Natural killer cell (primary cell): ENCODE measurements at regions not wholly inside any gene's neighbourhood (a gene's known extent, or its start where the extent isn't known, plus 50 kb on each side); places are given as distances from the start of the nearest gene placed in this dataset.

ENCODE experiments used
- ATAC-seq, 3 donors: fragments of 150-1000 bp in 2 of 3; fragments of 200-7000 bp in 1 of 3; cut with Tn5 transposase; 1 replicate in 1 of 3; 2 replicates in 2 of 3; pipeline ENCODE4 v1.10.0; 2021; ENCODE audit warnings: mild to moderate bottlenecking in 2 of 3, moderate library complexity in 2 of 3
- DNase-seq, 2 donors: peaks; one replicate each; pipeline versions ENCODE4 v3.0.0 to v3.0.0-alpha.2; 2013 to 2021; ENCODE audit warnings: mixed read lengths in 1 of 2
- H3K27ac ChIP-seq: one replicate; pipeline ENCODE4 v1.5.1; 2013; ENCODE audit warnings: mild to moderate bottlenecking, low read length
- H3K27me3 ChIP-seq: one replicate; pipeline ENCODE4 v1.6.1; 2013; ENCODE audit warnings: low read length; ENCODE audit not compliant: control insufficient read depth, insufficient read depth
- H3K36me3 ChIP-seq: one replicate; pipeline ENCODE4 v1.6.1; 2013; ENCODE audit warnings: low read length; ENCODE audit not compliant: control insufficient read depth, insufficient read depth
- H3K4me1 ChIP-seq: one replicate; pipeline ENCODE4 v1.6.1; 2013; ENCODE audit warnings: low read length; ENCODE audit not compliant: control insufficient read depth, insufficient read depth
- H3K4me3 ChIP-seq: one replicate; pipeline ENCODE4 v1.5.1; 2013; ENCODE audit warnings: low read length
- H3K9me3 ChIP-seq: one replicate; pipeline ENCODE4 v1.6.1; 2013; ENCODE audit warnings: low read length; ENCODE audit not compliant: control insufficient read depth, insufficient read depth
- H3K27ac Mint-ChIP-seq, 2 donors: one replicate each; pipeline ENCODE4 v1.8.0; 2022; ENCODE audit warnings: mild to moderate bottlenecking in 2 of 2, mixed read lengths in 2 of 2, moderate library complexity in 1 of 2
- H3K27me3 Mint-ChIP-seq, 2 donors: one replicate each; pipeline ENCODE4 v1.8.0; 2022; ENCODE audit warnings: low read depth in 2 of 2, mixed read lengths in 2 of 2
- H3K36me3 Mint-ChIP-seq: one replicate; pipeline ENCODE4 v1.8.0; 2022; ENCODE audit warnings: mixed read lengths
- H3K4me1 Mint-ChIP-seq, 2 donors: one replicate each; pipeline ENCODE4 v1.8.0; 2022; ENCODE audit warnings: mixed read lengths in 2 of 2
- H3K4me3 Mint-ChIP-seq: one replicate; pipeline ENCODE4 v1.8.0; 2022; ENCODE audit warnings: mild to moderate bottlenecking, moderate library complexity, mixed read lengths
- H3K9me3 Mint-ChIP-seq, 2 donors: one replicate each; pipeline ENCODE4 v1.8.0; 2022; ENCODE audit warnings: mixed read lengths in 2 of 2
- WGBS: methylation state at CpG from one replicate; pipeline ENCODE4 v1.1.7; 2013; ENCODE audit warnings: missing lambda C conversion rate; ENCODE audit not compliant: insufficient coverage; 5-methylcytosine and 5-hydroxymethylcytosine counted together
- intact Hi-C: fragments of 100-400 bp; cut with micrococcal nuclease; formaldehyde crosslinking; loops from one replicate; pipeline ENCODE4 v1.14.2; 2022
- TF ChIP-seq, protein P1 (sequence below): fragments of 200-600 bp; IDR thresholded peaks from one replicate; pipeline ENCODE4 v1.8.0; 2022; ENCODE audit warnings: antibody characterized with exemption

DNA sequence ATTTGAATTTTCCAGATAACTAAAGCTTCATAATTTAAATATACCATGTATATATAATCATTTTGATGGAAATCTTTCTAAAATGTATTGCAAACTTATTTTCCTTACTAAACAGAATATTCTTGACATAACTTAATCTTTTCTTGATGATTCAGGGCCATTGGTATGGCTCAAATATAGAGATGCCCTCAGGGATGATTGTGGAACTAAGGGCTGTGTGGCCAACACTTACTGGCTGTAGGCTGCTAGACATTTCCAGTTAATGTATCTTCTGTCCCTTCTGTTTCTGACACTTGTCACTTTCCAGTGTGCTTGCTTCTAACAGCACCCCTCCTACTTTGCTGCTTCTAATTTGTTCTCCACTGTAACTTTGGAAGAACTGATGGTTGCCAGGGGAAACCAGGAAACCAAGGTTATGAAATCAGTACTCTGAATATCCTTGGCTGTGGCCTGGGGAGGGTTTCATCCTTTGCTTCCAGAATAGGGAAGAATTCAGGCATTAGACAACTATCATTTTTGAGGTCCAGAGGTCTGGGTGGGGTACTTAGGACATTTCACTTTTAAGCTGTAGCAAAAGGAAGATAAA is 697.2 kb downstream of the ETS1 start:
- Histone ChIP-seq H3K4me1 (no peaks in the 10 kb centered on the region), H3K9me3 (peaks cover 6% of the 10 kb centered on the region), H3K36me3 (no peaks in the 10 kb centered on the region), H3K4me3 (no peak overlapping the region), H3K27me3 (no peaks in the 10 kb centered on the region), H3K27ac (no peak overlapping the region)
- DNase-seq (no peak), ATAC-seq (no peak)
- intact Hi-C loops, result no loop called here
- Mint-ChIP-seq H3K27ac (no peak overlapping the region), H3K4me1 (no peaks in the 10 kb centered on the region), H3K27me3 (peaks cover 3 to 21% of the 10 kb centered on the region in 2 donors), H3K36me3 (peaks cover 9% of the 10 kb centered on the region), H3K9me3 (peaks cover 6% of the 10 kb centered on the region in 2 donors), H3K4me3 (no peak overlapping the region)
- TF ChIP-seq, protein P1, sequence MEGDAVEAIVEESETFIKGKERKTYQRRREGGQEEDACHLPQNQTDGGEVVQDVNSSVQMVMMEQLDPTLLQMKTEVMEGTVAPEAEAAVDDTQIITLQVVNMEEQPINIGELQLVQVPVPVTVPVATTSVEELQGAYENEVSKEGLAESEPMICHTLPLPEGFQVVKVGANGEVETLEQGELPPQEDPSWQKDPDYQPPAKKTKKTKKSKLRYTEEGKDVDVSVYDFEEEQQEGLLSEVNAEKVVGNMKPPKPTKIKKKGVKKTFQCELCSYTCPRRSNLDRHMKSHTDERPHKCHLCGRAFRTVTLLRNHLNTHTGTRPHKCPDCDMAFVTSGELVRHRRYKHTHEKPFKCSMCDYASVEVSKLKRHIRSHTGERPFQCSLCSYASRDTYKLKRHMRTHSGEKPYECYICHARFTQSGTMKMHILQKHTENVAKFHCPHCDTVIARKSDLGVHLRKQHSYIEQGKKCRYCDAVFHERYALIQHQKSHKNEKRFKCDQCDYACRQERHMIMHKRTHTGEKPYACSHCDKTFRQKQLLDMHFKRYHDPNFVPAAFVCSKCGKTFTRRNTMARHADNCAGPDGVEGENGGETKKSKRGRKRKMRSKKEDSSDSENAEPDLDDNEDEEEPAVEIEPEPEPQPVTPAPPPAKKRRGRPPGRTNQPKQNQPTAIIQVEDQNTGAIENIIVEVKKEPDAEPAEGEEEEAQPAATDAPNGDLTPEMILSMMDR, result no peak

DNA sequence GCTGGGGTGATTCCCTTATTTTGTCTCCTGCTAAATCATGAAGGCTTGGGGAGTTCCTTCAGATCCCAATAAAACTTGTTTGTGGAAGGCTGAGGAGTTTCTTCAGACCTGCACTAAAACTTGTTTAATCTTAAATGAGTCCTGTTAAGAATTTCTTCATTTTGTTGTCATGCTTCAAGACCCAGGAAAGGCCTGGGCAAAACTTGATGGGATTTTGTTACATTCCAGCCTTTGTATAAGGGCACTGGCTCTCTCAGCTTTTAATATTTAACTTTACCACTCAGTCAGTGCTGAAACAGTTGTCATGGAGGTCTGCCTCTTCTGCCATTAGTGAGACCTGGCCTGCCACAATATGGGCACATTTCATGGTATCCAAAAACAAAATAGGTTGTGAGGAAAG is 699.0 kb downstream of the ETS1 start:
- Histone ChIP-seq H3K9me3 (peaks cover 8% of the 10 kb centered on the region), H3K27me3 (no peaks in the 10 kb centered on the region), H3K4me3 (no peak overlapping the region), H3K4me1 (no peaks in the 10 kb centered on the region), H3K27ac (no peak overlapping the region), H3K36me3 (no peaks in the 10 kb centered on the region)
- intact Hi-C loops, result no loop called here
- DNase-seq (no peak), ATAC-seq (no peak)
- no peak overlapping the region for H3K27ac Mint-ChIP-seq
- TF ChIP-seq, protein P1, result no peak
- no peaks in the 10 kb centered on the region for H3K4me1 Mint-ChIP-seq
- peaks cover 6% of the 10 kb centered on the region in 2 donors for H3K9me3 Mint-ChIP-seq
- peaks cover 9% of the 10 kb centered on the region for H3K36me3 Mint-ChIP-seq
- peaks cover 3 to 21% of the 10 kb centered on the region in 2 donors for H3K27me3 Mint-ChIP-seq
- no peak overlapping the region for H3K4me3 Mint-ChIP-seq

DNA sequence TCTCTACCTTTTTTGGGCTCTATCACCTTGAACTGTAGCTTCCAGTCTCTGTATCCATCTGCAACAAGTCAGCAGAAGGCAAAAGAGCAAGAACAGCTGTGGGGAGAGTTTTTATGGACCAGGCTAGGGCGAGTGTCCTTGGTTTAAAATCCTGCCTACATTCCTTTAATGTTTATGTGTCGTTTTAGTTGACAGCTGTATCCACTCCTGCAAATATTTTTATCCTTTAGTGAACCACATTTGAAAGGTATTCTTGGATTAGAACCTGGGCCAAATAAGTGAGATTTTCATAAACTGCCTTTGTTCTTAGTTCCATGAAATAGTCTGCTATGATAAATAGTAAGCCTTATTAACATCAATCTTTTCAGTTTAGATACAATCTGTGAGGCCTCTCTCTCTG is 712.2 kb downstream of the ETS1 start:
- no peak overlapping the region for H3K27ac ChIP-seq
- H3K9me3 ChIP-seq, result no peaks in the 10 kb centered on the region
- no peaks in the 10 kb centered on the region for H3K36me3 Mint-ChIP-seq
- DNase-seq, result no peak
- H3K4me1 ChIP-seq, result no peaks in the 10 kb centered on the region
- H3K4me1 Mint-ChIP-seq, result no peaks in the 10 kb centered on the region
- TF ChIP-seq, protein P1, result no peak
- H3K27ac Mint-ChIP-seq, result no peak overlapping the region
- no peak overlapping the region for H3K4me3 ChIP-seq
- intact Hi-C loops, result no loop called here
- peaks cover 7 to 18% of the 10 kb centered on the region in 2 donors for H3K27me3 Mint-ChIP-seq
- ATAC-seq, result no peak
- 60% methylated on average over 1 of the region's 2 CpGs for WGBS
- H3K27me3 ChIP-seq, result no peaks in the 10 kb centered on the region
- H3K9me3 Mint-ChIP-seq, result no peaks in the 10 kb centered on the region
- no peak overlapping the region for H3K4me3 Mint-ChIP-seq
- H3K36me3 ChIP-seq, result no peaks in the 10 kb centered on the region

DNA sequence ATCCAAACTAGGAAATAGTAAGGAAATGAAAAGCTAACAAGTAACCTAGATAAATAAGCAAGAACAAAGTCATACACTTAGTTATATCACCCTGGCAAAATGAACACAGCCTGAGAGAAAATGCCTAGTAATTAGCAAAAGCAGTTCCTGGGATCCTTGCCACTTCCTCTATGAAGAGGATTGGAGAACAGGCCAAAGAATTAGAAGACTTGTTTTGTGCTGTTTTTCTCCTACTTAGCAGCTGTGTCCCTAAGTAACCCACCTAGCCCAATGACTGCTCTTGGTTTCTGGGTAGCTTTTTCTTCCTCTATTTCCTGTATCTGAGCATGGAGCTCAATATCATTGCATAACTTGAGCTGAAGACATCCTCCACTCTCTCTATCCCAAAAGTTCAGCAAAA is 713.9 kb downstream of the ETS1 start:
- Mint-ChIP-seq H3K27ac (no peak overlapping the region), H3K9me3 (no peaks in the 10 kb centered on the region), H3K27me3 (peaks cover 4 to 18% of the 10 kb centered on the region in 2 donors), H3K36me3 (no peaks in the 10 kb centered on the region), H3K4me1 (no peaks in the 10 kb centered on the region), H3K4me3 (no peak overlapping the region)
- H3K4me1 ChIP-seq, result no peaks in the 10 kb centered on the region
- intact Hi-C loops, result no loop called here
- H3K27ac ChIP-seq, result no peak overlapping the region
- no peaks in the 10 kb centered on the region for H3K27me3 ChIP-seq
- no peak for ATAC-seq
- no peak for DNase-seq
- H3K9me3 ChIP-seq, result no peaks in the 10 kb centered on the region
- no peak overlapping the region for H3K4me3 ChIP-seq
- no peaks in the 10 kb centered on the region for H3K36me3 ChIP-seq
- TF ChIP-seq, protein P1, result no peak
